ENCODE measurements at regions not wholly inside any gene's neighbourhood (a gene's known extent, or its start where the extent isn't known, plus 50 kb on each side); places are given as distances from the start of the nearest gene placed in this dataset.

GRCh38 chr11:116543099-116543498, 229.7 kb downstream of the BUD13 start:
- Histone ChIP-seq H3K79me2 (ENCODE audit: control insufficient read depth, insufficient read depth, low read length, poor library complexity) (no peaks in the 10 kb centered on the region), H3K27ac (ENCODE audit: low read depth, low read length) (no peak overlapping the region), H4K91ac (ENCODE audit: low read depth, low read length) (no peak overlapping the region), H3K4ac (ENCODE audit: low read depth, low read length) (no peak overlapping the region), H3K14ac (ENCODE audit: low read length) (no peak overlapping the region), H2AFZ (ENCODE audit: insufficient read depth, low read length, poor library complexity) (no peak overlapping the region), H2BK5ac (ENCODE audit: low read depth, low read length, poor library complexity) (no peak overlapping the region), H3K9me3 (ENCODE audit: insufficient read depth, low read depth, low read length) (peaks cover 5% of the 10 kb centered on the region), H2BK120ac (ENCODE audit: insufficient read depth, low read length, poor library complexity) (no peak overlapping the region), H3K4me3 (ENCODE audit: low read depth, low read length) (no peak overlapping the region), H3K27me3 (ENCODE audit: insufficient read depth, low read length) (no peaks in the 10 kb centered on the region), H4K8ac (ENCODE audit: low read depth, low read length) (no peak overlapping the region), H2BK12ac (ENCODE audit: low read length) (no peak overlapping the region), H3K23ac (ENCODE audit: low read length) (no peak overlapping the region), H3K36me3 (ENCODE audit: control insufficient read depth in 1 of 2, insufficient read depth in 2 of 2, low read length in 2 of 2) (no peaks in the 10 kb centered on the region), H3K9ac (ENCODE audit: low read length) (no peak overlapping the region), H3K4me1 (ENCODE audit: control insufficient read depth in 1 of 2, insufficient read depth in 2 of 2, low read length in 2 of 2) (no peaks in the 10 kb centered on the region), H4K12ac (ENCODE audit: low read depth, low read length) (no peak overlapping the region), H3K18ac (ENCODE audit: low read length) (no peak overlapping the region), H2AK5ac (ENCODE audit: low read length) (no peak overlapping the region), H3K79me1 (ENCODE audit: low read length) (no peaks in the 10 kb centered on the region), H3K4me2 (ENCODE audit: low read length) (no peak overlapping the region)
- WGBS (ENCODE audit: extremely low coverage, insufficient coverage, insufficient read length), result no CpG with 5 or more reads among the region's 4 CpGs
- no peak for DNase-seq

GRCh38 chr11:116542406-116542805, 230.4 kb downstream of the BUD13 start:
- Histone ChIP-seq H2BK5ac (ENCODE audit: low read depth, low read length, poor library complexity) (no peak overlapping the region), H3K23ac (ENCODE audit: low read length) (no peak overlapping the region), H3K27ac (ENCODE audit: low read depth, low read length) (no peak overlapping the region), H3K36me3 (ENCODE audit: control insufficient read depth in 1 of 2, insufficient read depth in 2 of 2, low read length in 2 of 2) (no peaks in the 10 kb centered on the region), H3K14ac (ENCODE audit: low read length) (no peak overlapping the region), H3K18ac (ENCODE audit: low read length) (no peak overlapping the region), H3K9me3 (ENCODE audit: insufficient read depth, low read depth, low read length) (peaks cover 5% of the 10 kb centered on the region), H3K4me2 (ENCODE audit: low read length) (no peak overlapping the region), H3K4ac (ENCODE audit: low read depth, low read length) (no peak overlapping the region), H3K4me1 (ENCODE audit: control insufficient read depth in 1 of 2, insufficient read depth in 2 of 2, low read length in 2 of 2) (no peaks in the 10 kb centered on the region), H2BK120ac (ENCODE audit: insufficient read depth, low read length, poor library complexity) (no peak overlapping the region), H3K79me2 (ENCODE audit: control insufficient read depth, insufficient read depth, low read length, poor library complexity) (no peaks in the 10 kb centered on the region), H3K27me3 (ENCODE audit: insufficient read depth, low read length) (no peaks in the 10 kb centered on the region), H4K8ac (ENCODE audit: low read depth, low read length) (no peak overlapping the region), H2BK12ac (ENCODE audit: low read length) (no peak overlapping the region), H3K4me3 (ENCODE audit: low read depth, low read length) (no peak overlapping the region), H4K12ac (ENCODE audit: low read depth, low read length) (no peak overlapping the region), H3K79me1 (ENCODE audit: low read length) (no peaks in the 10 kb centered on the region), H4K91ac (ENCODE audit: low read depth, low read length) (no peak overlapping the region), H2AFZ (ENCODE audit: insufficient read depth, low read length, poor library complexity) (no peak overlapping the region), H3K9ac (ENCODE audit: low read length) (no peak overlapping the region), H2AK5ac (ENCODE audit: low read length) (no peak overlapping the region)
- DNase-seq, result no peak
- no CpG with 5 or more reads among the region's 6 CpGs for WGBS (ENCODE audit: extremely low coverage, insufficient coverage, insufficient read length)

GRCh38 chr11:116541460-116541859, 231.3 kb downstream of the BUD13 start:
- Histone ChIP-seq H3K4me2 (ENCODE audit: low read length) (no peak overlapping the region), H4K8ac (ENCODE audit: low read depth, low read length) (no peak overlapping the region), H2BK12ac (ENCODE audit: low read length) (no peak overlapping the region), H3K36me3 (ENCODE audit: control insufficient read depth in 1 of 2, insufficient read depth in 2 of 2, low read length in 2 of 2) (no peaks in the 10 kb centered on the region), H2BK5ac (ENCODE audit: low read depth, low read length, poor library complexity) (no peak overlapping the region), H4K12ac (ENCODE audit: low read depth, low read length) (no peak overlapping the region), H3K4me1 (ENCODE audit: control insufficient read depth in 1 of 2, insufficient read depth in 2 of 2, low read length in 2 of 2) (no peaks in the 10 kb centered on the region), H3K27me3 (ENCODE audit: insufficient read depth, low read length) (no peaks in the 10 kb centered on the region), H3K14ac (ENCODE audit: low read length) (no peak overlapping the region), H3K79me2 (ENCODE audit: control insufficient read depth, insufficient read depth, low read length, poor library complexity) (no peaks in the 10 kb centered on the region), H2AK5ac (ENCODE audit: low read length) (no peak overlapping the region), H4K91ac (ENCODE audit: low read depth, low read length) (no peak overlapping the region), H3K4me3 (ENCODE audit: low read depth, low read length) (no peak overlapping the region), H3K18ac (ENCODE audit: low read length) (no peak overlapping the region), H2AFZ (ENCODE audit: insufficient read depth, low read length, poor library complexity) (no peak overlapping the region), H3K4ac (ENCODE audit: low read depth, low read length) (no peak overlapping the region), H3K9ac (ENCODE audit: low read length) (no peak overlapping the region), H3K79me1 (ENCODE audit: low read length) (no peaks in the 10 kb centered on the region), H3K27ac (ENCODE audit: low read depth, low read length) (no peak overlapping the region), H3K9me3 (ENCODE audit: insufficient read depth, low read depth, low read length) (peaks cover 5% of the 10 kb centered on the region), H2BK120ac (ENCODE audit: insufficient read depth, low read length, poor library complexity) (no peak overlapping the region), H3K23ac (ENCODE audit: low read length) (no peak overlapping the region)
- no peak for DNase-seq
- no CpG with 5 or more reads among the region's 1 CpG for WGBS (ENCODE audit: extremely low coverage, insufficient coverage, insufficient read length)

GRCh38 chr11:116540645-116541304, 232.0 kb downstream of the BUD13 start:
- Histone ChIP-seq H3K4ac (ENCODE audit: low read depth, low read length) (no peak overlapping the region), H2BK12ac (ENCODE audit: low read length) (no peak overlapping the region), H4K91ac (ENCODE audit: low read depth, low read length) (no peak overlapping the region), H3K4me3 (ENCODE audit: low read depth, low read length) (no peak overlapping the region), H3K18ac (ENCODE audit: low read length) (no peak overlapping the region), H3K4me2 (ENCODE audit: low read length) (no peak overlapping the region), H3K14ac (ENCODE audit: low read length) (no peak overlapping the region), H3K79me1 (ENCODE audit: low read length) (no peaks in the 10 kb centered on the region), H3K36me3 (ENCODE audit: control insufficient read depth in 1 of 2, insufficient read depth in 2 of 2, low read length in 2 of 2) (no peaks in the 10 kb centered on the region), H2BK120ac (ENCODE audit: insufficient read depth, low read length, poor library complexity) (no peak overlapping the region), H4K12ac (ENCODE audit: low read depth, low read length) (no peak overlapping the region), H3K4me1 (ENCODE audit: control insufficient read depth in 1 of 2, insufficient read depth in 2 of 2, low read length in 2 of 2) (no peaks in the 10 kb centered on the region), H2BK5ac (ENCODE audit: low read depth, low read length, poor library complexity) (no peak overlapping the region), H2AFZ (ENCODE audit: insufficient read depth, low read length, poor library complexity) (no peak overlapping the region), H2AK5ac (ENCODE audit: low read length) (no peak overlapping the region), H3K27ac (ENCODE audit: low read depth, low read length) (no peak overlapping the region), H3K9me3 (ENCODE audit: insufficient read depth, low read depth, low read length) (peaks cover 5% of the 10 kb centered on the region), H3K79me2 (ENCODE audit: control insufficient read depth, insufficient read depth, low read length, poor library complexity) (no peaks in the 10 kb centered on the region), H3K27me3 (ENCODE audit: insufficient read depth, low read length) (no peaks in the 10 kb centered on the region), H3K23ac (ENCODE audit: low read length) (no peak overlapping the region), H4K8ac (ENCODE audit: low read depth, low read length) (no peak overlapping the region), H3K9ac (ENCODE audit: low read length) (no peak overlapping the region)
- WGBS (ENCODE audit: extremely low coverage, insufficient coverage, insufficient read length), result no CpG with 5 or more reads among the region's 4 CpGs
- no peak for DNase-seq

All from trophoblast cell (in vitro differentiated cells and primary cell).